SJSA1 (cell line): ENCODE measurements at regions not wholly inside any gene's neighbourhood (a gene's known extent, or its start where the extent isn't known, plus 50 kb on each side); places are given as distances from the start of the nearest gene placed in this dataset.
"Not testable (repeated sequence)": the region's sequence is repeated elsewhere in the genome, so short reads cannot be mapped to it uniquely, and the experiment has no call there.

ENCODE experiments used
- DNase-seq, 2 experiments: peaks; one replicate each; pipeline ENCODE4 v3.0.0-alpha.2; 2015 to 2020; ENCODE audit warnings: low spot score in 2 of 2, low read depth in 1 of 2
- H3K27ac ChIP-seq: fragments of 250-450 bp; sonication (Bioruptor Pico); 2 replicates; pipeline ENCODE4 v1.5.1; 2020; ENCODE audit warnings: mild to moderate bottlenecking, moderate library complexity
- H3K27me3 ChIP-seq: fragments of 250-450 bp; sonication (Bioruptor Pico); replicated peaks from 2 replicates; pipeline ENCODE4 v1.5.1; 2020; ENCODE audit warnings: mild to moderate bottlenecking, moderate library complexity
- H3K36me3 ChIP-seq: fragments of 250-450 bp; sonication (Bioruptor Pico); 2 replicates; pipeline ENCODE4 v1.5.1; 2020; ENCODE audit warnings: mild to moderate bottlenecking
- H3K4me1 ChIP-seq: fragments of 250-450 bp; sonication (Bioruptor Pico); replicated peaks from 2 replicates; pipeline ENCODE4 v1.6.1; 2021; ENCODE audit warnings: mild to moderate bottlenecking
- H3K4me3 ChIP-seq: fragments of 250-450 bp; sonication (Bioruptor Pico); 2 replicates; pipeline ENCODE4 v1.5.1; 2020; ENCODE audit warnings: mild to moderate bottlenecking
- H3K9me3 ChIP-seq: fragments of 250-450 bp; sonication (Bioruptor Pico); replicated peaks from 2 replicates; pipeline ENCODE4 v1.5.1; 2020; ENCODE audit warnings: mild to moderate bottlenecking

- Histone ChIP-seq H3K9me3 (no peaks in the 10 kb centered on the region), H3K4me3 (no peak overlapping the region), H3K36me3 (peaks cover 25% of the 10 kb centered on the region), H3K27ac (no peak overlapping the region), H3K4me1 (peaks cover 2% of the 10 kb centered on the region; the same call in 1 of the 2 replicates), H3K27me3 (no peaks in the 10 kb centered on the region)
- DNase-seq: no peak
Observed at GRCh38 chr4:122973465-122973864, 51.1 kb upstream of the NUDT6 start.

GRCh38 chr4:122976111-122976510, 53.7 kb upstream of the NUDT6 start:
- Histone ChIP-seq H3K27me3 (no peaks in the 10 kb centered on the region), H3K4me1 (no peaks in the 10 kb centered on the region), H3K36me3 (peaks cover 40% of the 10 kb centered on the region), H3K9me3 (no peaks in the 10 kb centered on the region), H3K27ac (no peak overlapping the region), H3K4me3 (no peak overlapping the region)
- DNase-seq: no peak

GRCh38 chr4:122977103-122977502, 54.7 kb upstream of the NUDT6 start:
- H3K9me3 ChIP-seq: no peaks in the 10 kb centered on the region
- no peaks in the 10 kb centered on the region for H3K27me3 ChIP-seq
- no peaks in the 10 kb centered on the region for H3K4me1 ChIP-seq
- H3K4me3 ChIP-seq: no peak overlapping the region
- DNase-seq: no peak
- peaks cover 40% of the 10 kb centered on the region for H3K36me3 ChIP-seq
- H3K27ac ChIP-seq: no peak overlapping the region

- Histone ChIP-seq H3K9me3 (no peaks in the 10 kb centered on the region), H3K27ac (no peak overlapping the region), H3K4me1 (no peaks in the 10 kb centered on the region), H3K27me3 (no peaks in the 10 kb centered on the region), H3K4me3 (no peak overlapping the region), H3K36me3 (peaks cover 40% of the 10 kb centered on the region)
- DNase-seq: no peak
Observed at GRCh38 chr4:122978109-122978508, 55.7 kb upstream of the NUDT6 start.

- H3K4me3 ChIP-seq: no peak overlapping the region
- H3K4me1 ChIP-seq: no peaks in the 10 kb centered on the region
- no peak overlapping the region for H3K27ac ChIP-seq
- DNase-seq: no peak
- H3K9me3 ChIP-seq: no peaks in the 10 kb centered on the region
- no peaks in the 10 kb centered on the region for H3K27me3 ChIP-seq
- peaks cover 40% of the 10 kb centered on the region for H3K36me3 ChIP-seq
Observed at GRCh38 chr4:122978789-122979188, 56.4 kb upstream of the NUDT6 start.

GRCh38 chr4:122980860-122981259, 58.5 kb upstream of the NUDT6 start:
- Histone ChIP-seq H3K36me3 (peaks cover 44% of the 10 kb centered on the region), H3K27me3 (no peaks in the 10 kb centered on the region), H3K4me3 (no peak overlapping the region), H3K9me3 (no peaks in the 10 kb centered on the region), H3K4me1 (no peaks in the 10 kb centered on the region), H3K27ac (no peak overlapping the region)
- no peak for DNase-seq

GRCh38 chr4:122988696-122989095, 66.3 kb upstream of the NUDT6 start:
- Histone ChIP-seq H3K4me3 (no peak overlapping the region), H3K36me3 (peaks cover 25% of the 10 kb centered on the region), H3K27ac (no peak overlapping the region), H3K4me1 (no peaks in the 10 kb centered on the region), H3K9me3 (no peaks in the 10 kb centered on the region), H3K27me3 (no peaks in the 10 kb centered on the region)
- DNase-seq: no peak

GRCh38 chr4:122990891-122991290, 68.5 kb upstream of the NUDT6 start:
- Histone ChIP-seq H3K4me1 (no peaks in the 10 kb centered on the region), H3K9me3 (no peaks in the 10 kb centered on the region), H3K36me3 (peaks cover 15% of the 10 kb centered on the region)

GRCh38 chr4:122992057-122992456, 69.7 kb upstream of the NUDT6 start:
- DNase-seq: no peak
- no peak overlapping the region for H3K27ac ChIP-seq

More at GRCh38 chr4:122990891-122991290, 68.5 kb upstream of the NUDT6 start:
- Histone ChIP-seq H3K27me3 (no peaks in the 10 kb centered on the region), H3K27ac (no peak overlapping the region), H3K4me3 (no peak overlapping the region)
- no peak for DNase-seq

GRCh38 chr4:122992641-122993040, 70.2 kb upstream of the NUDT6 start:
- Histone ChIP-seq H3K4me3 (no peak overlapping the region), H3K36me3 (peaks cover 7% of the 10 kb centered on the region), H3K27me3 (no peaks in the 10 kb centered on the region), H3K27ac (no peak overlapping the region), H3K9me3 (no peaks in the 10 kb centered on the region), H3K4me1 (no peaks in the 10 kb centered on the region)
- DNase-seq: no peak

More at GRCh38 chr4:122992057-122992456, 69.7 kb upstream of the NUDT6 start:
- Histone ChIP-seq H3K4me3 (no peak overlapping the region), H3K36me3 (peaks cover 7% of the 10 kb centered on the region), H3K9me3 (no peaks in the 10 kb centered on the region), H3K4me1 (no peaks in the 10 kb centered on the region), H3K27me3 (no peaks in the 10 kb centered on the region)

- Histone ChIP-seq H3K4me1 (no peaks in the 10 kb centered on the region), H3K36me3 (no peaks in the 10 kb centered on the region; the same call in 1 of the 2 replicates), H3K27me3 (no peaks in the 10 kb centered on the region), H3K4me3 (no peak overlapping the region), H3K9me3 (no peaks in the 10 kb centered on the region), H3K27ac (no peak overlapping the region)
- no peak for DNase-seq
Observed at GRCh38 chr4:122996350-122996749, 74.0 kb upstream of the NUDT6 start.

- H3K9me3 ChIP-seq: no peaks in the 10 kb centered on the region
- H3K4me3 ChIP-seq: no peak overlapping the region
- H3K27ac ChIP-seq: no peak overlapping the region
- no peaks in the 10 kb centered on the region; the same call in 1 of the 2 replicates for H3K36me3 ChIP-seq
- no peaks in the 10 kb centered on the region for H3K27me3 ChIP-seq
- no peaks in the 10 kb centered on the region for H3K4me1 ChIP-seq
- DNase-seq: no peak
Observed at GRCh38 chr4:122997463-122998101, 75.2 kb upstream of the NUDT6 start.

- not testable (repeated sequence) for H3K4me1 ChIP-seq, H3K36me3 ChIP-seq, DNase-seq, H3K4me3 ChIP-seq, H3K9me3 ChIP-seq, H3K27me3 ChIP-seq, H3K27ac ChIP-seq
Observed at GRCh38 chr4:123004079-123004478, 81.7 kb upstream of the NUDT6 start.

- H3K4me1 ChIP-seq, H3K27me3 ChIP-seq, DNase-seq, H3K4me3 ChIP-seq, H3K27ac ChIP-seq, H3K9me3 ChIP-seq: not testable (repeated sequence)
- peaks cover 11% of the 10 kb centered on the region; the same call in 1 of the 2 replicates for H3K36me3 ChIP-seq
Observed at GRCh38 chr4:123005126-123005525, 82.7 kb upstream of the NUDT6 start.

- no peaks in the 10 kb centered on the region for H3K27me3 ChIP-seq
- peaks cover 11% of the 10 kb centered on the region; the same call in 1 of the 2 replicates for H3K36me3 ChIP-seq
- DNase-seq: no peak
- no peak overlapping the region for H3K4me3 ChIP-seq
- no peaks in the 10 kb centered on the region for H3K9me3 ChIP-seq
- H3K27ac ChIP-seq: no peak overlapping the region
- H3K4me1 ChIP-seq: no peaks in the 10 kb centered on the region
Observed at GRCh38 chr4:123007679-123008078, 85.3 kb upstream of the NUDT6 start.
